Mesenchymal stem cell (in vitro differentiated cells and primary cell): ENCODE measurements at regions not wholly inside any gene's neighbourhood (a gene's known extent, or its start where the extent isn't known, plus 50 kb on each side); places are given as distances from the start of the nearest gene placed in this dataset.
A peak's percentile ranks its signal among the peaks of the same experiment; 100 is the strongest.

Experiments used
- DNase-seq: peaks from one replicate; pipeline ENCODE4 v3.0.0-alpha.2; 2013
- H2AFZ ChIP-seq: one replicate; pipeline ENCODE4 v1.6.1; 2013; ENCODE audit warnings: low read depth, mild to moderate bottlenecking, control low read depth, inconsistent platforms, low read length, moderate library complexity
- H2AK5ac ChIP-seq: 2 replicates; pipeline ENCODE4 v1.6.1; 2013; ENCODE audit warnings: low read length, moderate library complexity, mild to moderate bottlenecking, inconsistent platforms; ENCODE audit not compliant: severe bottlenecking
- H2BK120ac ChIP-seq: one replicate; pipeline ENCODE4 v1.6.1; 2013; ENCODE audit warnings: low read depth, mild to moderate bottlenecking, inconsistent platforms, low read length, moderate library complexity
- H2BK12ac ChIP-seq, 2 experiments: one replicate each; pipeline ENCODE4 v1.6.1; 2013; ENCODE audit warnings: inconsistent platforms in 2 of 2, low read length in 2 of 2, mild to moderate bottlenecking in 2 of 2, moderate library complexity in 2 of 2, control low read depth in 1 of 2
- H2BK15ac ChIP-seq: one replicate; pipeline ENCODE4 v1.6.1; 2013; ENCODE audit warnings: mild to moderate bottlenecking, low read depth, inconsistent platforms; ENCODE audit not compliant: poor library complexity, severe bottlenecking
- H2BK5ac ChIP-seq: 2 replicates; pipeline ENCODE4 v1.6.1; 2013; ENCODE audit warnings: low read depth, mild to moderate bottlenecking, low read length, control low read depth, inconsistent platforms; ENCODE audit not compliant: poor library complexity, severe bottlenecking
- H3K14ac ChIP-seq, 2 experiments: one replicate each; pipeline ENCODE4 v1.6.1; 2013; ENCODE audit warnings: inconsistent platforms in 2 of 2, low read length in 2 of 2, control low read depth in 1 of 2, mild to moderate bottlenecking in 1 of 2, moderate library complexity in 1 of 2
- H3K18ac ChIP-seq, 2 experiments: one replicate each; pipeline ENCODE4 v1.6.1; 2013; ENCODE audit warnings: inconsistent platforms in 2 of 2, low read length in 2 of 2, control low read depth in 1 of 2, low read depth in 1 of 2, mild to moderate bottlenecking in 1 of 2
- H3K23ac ChIP-seq, 2 experiments: one replicate each; pipeline ENCODE4 v1.6.1; 2013; ENCODE audit warnings: inconsistent platforms in 2 of 2, low read length in 2 of 2, mild to moderate bottlenecking in 2 of 2, moderate library complexity in 2 of 2, control low read depth in 1 of 2
- H3K27ac ChIP-seq: 2 replicates; pipeline ENCODE4 v1.5.1; 2013; ENCODE audit warnings: mild to moderate bottlenecking, moderate library complexity, low read length, control low read depth, inconsistent platforms; ENCODE audit not compliant: poor library complexity, severe bottlenecking
- H3K27me3 ChIP-seq, 2 experiments: 2 replicates each; pipeline versions ENCODE4 v1.6.1 to v1.7.0; 2013; ENCODE audit warnings: low read length in 2 of 2, mild to moderate bottlenecking in 2 of 2, moderate library complexity in 2 of 2, control low read depth in 1 of 2, inconsistent platforms in 1 of 2; ENCODE audit not compliant: control insufficient read depth in 1 of 2, insufficient read depth in 1 of 2
- H3K36me3 ChIP-seq, 2 experiments: 2 replicates each; pipeline versions ENCODE4 v1.6.1 to v1.7.0; 2013; ENCODE audit warnings: low read length in 2 of 2, control low read depth in 1 of 2, inconsistent platforms in 1 of 2, low read depth in 1 of 2, mild to moderate bottlenecking in 1 of 2; ENCODE audit not compliant: insufficient read depth in 2 of 2, control insufficient read depth in 1 of 2
- H3K4ac ChIP-seq, 2 experiments: one replicate each; pipeline ENCODE4 v1.6.1; 2013; ENCODE audit warnings: inconsistent platforms in 2 of 2, low read length in 2 of 2, mild to moderate bottlenecking in 2 of 2, moderate library complexity in 2 of 2, control low read depth in 1 of 2, low read depth in 1 of 2
- H3K4me1 ChIP-seq: 2 replicates; pipeline ENCODE4 v1.6.1; 2013; ENCODE audit warnings: low read depth, low read length, control low read depth; ENCODE audit not compliant: control insufficient read depth, insufficient read depth
- H3K4me2 ChIP-seq: 2 replicates; pipeline ENCODE4 v1.6.1; 2013; ENCODE audit warnings: low read length, mild to moderate bottlenecking, inconsistent platforms; ENCODE audit not compliant: poor library complexity, severe bottlenecking
- H3K4me3 ChIP-seq, 2 experiments: 2 replicates each; pipeline versions ENCODE4 v1.5.1 to v1.7.0; 2013; ENCODE audit warnings: low read length in 2 of 2, mild to moderate bottlenecking in 2 of 2, control low read depth in 1 of 2, low read depth in 1 of 2; ENCODE audit not compliant: insufficient read depth in 1 of 2
- H3K79me1 ChIP-seq: replicated peaks from 2 replicates; pipeline ENCODE4 v1.6.1; 2013; ENCODE audit warnings: mild to moderate bottlenecking, control low read depth, low read length, inconsistent platforms; ENCODE audit not compliant: poor library complexity, severe bottlenecking
- H3K9ac ChIP-seq: 2 replicates; pipeline ENCODE4 v1.7.0; 2013; ENCODE audit warnings: mild to moderate bottlenecking, low read length, moderate library complexity
- H3K9me3 ChIP-seq: 2 replicates; pipeline ENCODE4 v1.7.0; 2013; ENCODE audit warnings: mild to moderate bottlenecking, low read length; ENCODE audit not compliant: control insufficient read depth
- H4K8ac ChIP-seq: one replicate; pipeline ENCODE4 v1.6.1; 2013; ENCODE audit warnings: inconsistent platforms, mild to moderate bottlenecking, low read length, moderate library complexity
- H4K91ac ChIP-seq: one replicate; pipeline ENCODE4 v1.6.1; 2013; ENCODE audit warnings: mild to moderate bottlenecking, low read length, inconsistent platforms
- WGBS: methylation state at CpG from one replicate; pipeline ENCODE4 v1.1.7; 2013; ENCODE audit warnings: mixed read lengths; 5-methylcytosine and 5-hydroxymethylcytosine counted together

DNA sequence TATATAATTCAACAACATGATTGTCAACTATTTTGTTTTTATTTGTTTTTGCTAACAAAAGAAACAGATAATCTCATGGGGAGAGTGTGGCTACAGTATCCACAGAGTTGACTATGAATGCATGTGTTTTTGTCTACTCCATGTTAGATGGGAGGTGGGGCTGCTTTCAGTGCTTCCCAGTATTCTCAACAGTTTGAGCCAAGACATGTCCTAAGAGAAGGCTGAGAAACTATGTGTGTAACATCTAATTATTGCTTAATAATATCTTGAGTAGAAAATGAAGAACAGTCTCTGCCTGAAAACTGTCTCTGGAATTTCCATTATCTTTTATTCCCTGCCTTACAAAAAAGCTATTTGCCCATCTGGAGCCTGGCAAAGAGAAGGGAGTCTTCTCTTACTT is 178.8 kb upstream of the MMADHC start:
- no peak overlapping the region for H4K91ac ChIP-seq
- H3K79me1 ChIP-seq, result no peaks in the 10 kb centered on the region
- peak overlapping the region; percentile 92 for H3K9ac ChIP-seq
- no peak overlapping the region for H2AK5ac ChIP-seq
- H3K4me2 ChIP-seq, result no peak overlapping the region
- H4K8ac ChIP-seq, result no peak overlapping the region
- no peak overlapping the region for H2BK120ac ChIP-seq
- no peak overlapping the region for H3K14ac ChIP-seq
- H3K4ac ChIP-seq, result no peak overlapping the region
- H2AFZ ChIP-seq, result no peak overlapping the region
- H3K27me3 ChIP-seq, result no peaks in the 10 kb centered on the region
- no peak overlapping the region for H3K18ac ChIP-seq
- no peak overlapping the region for H3K27ac ChIP-seq
- H2BK12ac ChIP-seq, result no peak overlapping the region
- H3K4me3 ChIP-seq, result no peak overlapping the region
- no peak for DNase-seq
- H3K9me3 ChIP-seq, result no peaks in the 10 kb centered on the region
- H3K23ac ChIP-seq, result no peak overlapping the region
- H3K36me3 ChIP-seq, result no peaks in the 10 kb centered on the region
- no peak overlapping the region for H2BK5ac ChIP-seq
- H3K4me1 ChIP-seq, result no peaks in the 10 kb centered on the region
- no peak overlapping the region for H2BK15ac ChIP-seq

DNA sequence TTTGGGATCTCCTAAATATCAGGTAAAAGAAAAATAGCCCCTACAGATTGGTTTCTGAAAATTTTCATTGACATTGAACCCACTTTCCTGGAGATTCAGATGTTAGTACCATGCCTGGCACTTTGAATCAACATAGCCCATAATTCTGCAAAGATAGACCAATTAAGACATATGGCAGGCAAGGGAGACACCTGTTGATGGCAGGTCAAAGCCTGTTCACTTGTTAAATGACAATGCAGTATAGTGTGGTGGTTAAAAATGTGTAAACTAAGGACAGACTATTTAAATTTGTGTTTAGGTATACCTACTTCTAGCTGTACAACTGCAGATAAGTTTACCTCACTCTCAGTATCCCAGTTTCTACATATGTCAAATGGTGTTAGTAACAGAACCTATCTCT is 178.1 kb upstream of the MMADHC start:
- no peak overlapping the region for H2BK120ac ChIP-seq
- H4K8ac ChIP-seq, result no peak overlapping the region
- no peaks in the 10 kb centered on the region for H3K4me1 ChIP-seq
- no peak overlapping the region for H3K23ac ChIP-seq
- H3K9me3 ChIP-seq, result no peaks in the 10 kb centered on the region
- H2AK5ac ChIP-seq, result no peak overlapping the region
- H3K4me2 ChIP-seq, result no peak overlapping the region
- H2BK5ac ChIP-seq, result no peak overlapping the region
- no peak overlapping the region for H3K9ac ChIP-seq
- H2BK15ac ChIP-seq, result no peak overlapping the region
- H3K79me1 ChIP-seq, result no peaks in the 10 kb centered on the region
- no peaks in the 10 kb centered on the region for H3K36me3 ChIP-seq
- no peak overlapping the region for H3K14ac ChIP-seq
- H3K18ac ChIP-seq, result no peak overlapping the region
- DNase-seq, result no peak
- H2AFZ ChIP-seq, result no peak overlapping the region
- H3K27me3 ChIP-seq, result no peaks in the 10 kb centered on the region
- no peak overlapping the region for H3K4ac ChIP-seq
- no peak overlapping the region for H3K4me3 ChIP-seq
- H3K27ac ChIP-seq, result no peak overlapping the region
- no peak overlapping the region for H2BK12ac ChIP-seq
- H4K91ac ChIP-seq, result no peak overlapping the region

DNA sequence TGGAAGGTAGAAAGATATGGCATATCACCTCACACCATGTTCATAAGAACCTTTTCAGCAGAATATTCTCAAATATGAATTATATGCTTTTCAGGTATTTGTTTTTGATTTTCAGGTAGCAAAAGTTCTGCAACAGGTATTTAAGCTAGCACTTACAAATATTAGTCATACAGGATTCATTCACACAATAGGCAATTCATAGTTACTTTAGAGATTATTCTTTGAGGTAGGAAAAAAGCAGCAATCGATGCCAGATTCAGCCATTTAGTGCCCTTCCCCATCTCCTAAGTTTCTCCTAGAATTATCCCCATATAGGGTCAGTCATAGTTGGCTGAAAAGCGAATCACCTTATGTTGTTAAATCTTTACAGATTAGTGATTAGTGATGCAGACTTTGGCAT is 177.4 kb upstream of the MMADHC start:
- Histone ChIP-seq H3K18ac (no peak overlapping the region), H2AK5ac (no peak overlapping the region), H3K79me1 (no peaks in the 10 kb centered on the region), H3K14ac (no peak overlapping the region), H3K4me2 (no peak overlapping the region), H3K27ac (no peak overlapping the region), H2BK5ac (no peak overlapping the region), H4K91ac (no peak overlapping the region), H3K9ac (no peak overlapping the region), H3K23ac (no peak overlapping the region), H2BK120ac (no peak overlapping the region), H2AFZ (no peak overlapping the region), H2BK12ac (no peak overlapping the region), H3K4ac (no peak overlapping the region), H2BK15ac (no peak overlapping the region), H3K9me3 (no peaks in the 10 kb centered on the region), H3K36me3 (no peaks in the 10 kb centered on the region), H3K4me3 (no peak overlapping the region), H3K27me3 (no peaks in the 10 kb centered on the region), H4K8ac (no peak overlapping the region), H3K4me1 (no peaks in the 10 kb centered on the region)
- WGBS, result 100% methylated on average over 1 of the region's 2 CpGs
- no peak for DNase-seq

DNA sequence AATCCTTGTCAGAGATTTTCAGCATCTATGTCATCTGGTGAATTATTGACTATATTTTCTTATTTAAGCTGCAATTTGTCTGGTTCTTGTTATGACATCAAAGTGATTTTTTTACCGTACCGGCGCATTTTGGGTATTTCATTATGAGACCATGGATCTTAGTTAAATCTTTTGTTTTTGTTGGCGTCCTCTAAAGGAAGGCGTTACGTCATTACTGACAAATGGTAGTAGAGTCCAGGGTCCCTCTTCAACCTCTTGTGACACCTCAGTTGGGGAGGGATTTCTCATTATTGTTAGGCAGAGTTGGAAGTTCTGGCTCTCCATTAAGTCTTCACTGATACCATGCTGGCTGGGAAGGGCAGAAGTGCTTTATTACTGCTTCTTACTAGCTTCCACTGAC is 175.8 kb upstream of the MMADHC start:
- Histone ChIP-seq H4K91ac (no peak overlapping the region), H3K4ac (no peak overlapping the region), H2AK5ac (no peak overlapping the region), H2BK12ac (peak overlapping the region in 1 of 2 experiments; percentile 25), H3K18ac (no peak overlapping the region), H3K4me1 (no peaks in the 10 kb centered on the region), H3K27me3 (no peaks in the 10 kb centered on the region), H3K9ac (no peak overlapping the region), H3K14ac (no peak overlapping the region), H2BK120ac (no peak overlapping the region), H2BK5ac (no peak overlapping the region), H3K79me1 (no peaks in the 10 kb centered on the region), H2BK15ac (no peak overlapping the region), H3K4me3 (no peak overlapping the region), H3K23ac (no peak overlapping the region), H3K9me3 (no peaks in the 10 kb centered on the region), H3K4me2 (no peak overlapping the region), H3K27ac (no peak overlapping the region), H2AFZ (no peak overlapping the region), H4K8ac (no peak overlapping the region), H3K36me3 (no peaks in the 10 kb centered on the region)
- no peak for DNase-seq
- WGBS, result 82% methylated on average over 6 of the region's 6 CpGs
